H9 (cell line): ENCODE measurements at regions not wholly inside any gene's neighbourhood (a gene's known extent, or its start where the extent isn't known, plus 50 kb on each side); places are given as distances from the start of the nearest gene placed in this dataset.

ENCODE experiments used
- DNase-seq: peaks from one replicate; pipeline ENCODE4 v3.0.0-alpha.2; 2017
- H2AFZ ChIP-seq: one replicate; pipeline ENCODE4 v1.6.1; 2013; ENCODE audit warnings: mild to moderate bottlenecking, low read length, control low read depth, moderate library complexity
- H2AK5ac ChIP-seq: 2 replicates; pipeline ENCODE4 v1.6.1; 2013; ENCODE audit warnings: low read length, control low read depth, mixed read lengths; ENCODE audit not compliant: insufficient read length
- H2BK120ac ChIP-seq: one replicate; pipeline ENCODE4 v1.6.1; 2013; ENCODE audit warnings: low read depth, mild to moderate bottlenecking, low read length, control low read depth, inconsistent platforms; ENCODE audit not compliant: poor library complexity, severe bottlenecking
- H2BK12ac ChIP-seq: 2 replicates; pipeline ENCODE4 v1.6.1; 2013; ENCODE audit warnings: low read length, control low read depth, mixed read lengths, low read depth; ENCODE audit not compliant: insufficient read length
- H2BK15ac ChIP-seq: 2 replicates; pipeline ENCODE4 v1.6.1; 2013; ENCODE audit warnings: low read depth, low read length, control low read depth
- H2BK20ac ChIP-seq: one replicate; pipeline ENCODE4 v1.6.1; 2013; ENCODE audit warnings: low read depth, mild to moderate bottlenecking, low read length, control low read depth, inconsistent platforms; ENCODE audit not compliant: poor library complexity, severe bottlenecking
- H2BK5ac ChIP-seq: 2 replicates; pipeline ENCODE4 v1.6.1; 2013; ENCODE audit warnings: low read length, control low read depth, mixed read lengths; ENCODE audit not compliant: insufficient read length
- H3K14ac ChIP-seq: 2 replicates; pipeline ENCODE4 v1.6.1; 2013; ENCODE audit warnings: low read length, control low read depth; ENCODE audit not compliant: insufficient read depth
- H3K18ac ChIP-seq: 2 replicates; pipeline ENCODE4 v1.6.1; 2013; ENCODE audit warnings: low read depth, mild to moderate bottlenecking, mixed read lengths, low read length, control low read depth; ENCODE audit not compliant: insufficient read length
- H3K23ac ChIP-seq: 2 replicates; pipeline ENCODE4 v1.6.1; 2013; ENCODE audit warnings: low read length, control low read depth, mixed read lengths, low read depth; ENCODE audit not compliant: insufficient read length
- H3K23me2 ChIP-seq: 2 replicates; pipeline ENCODE4 v1.6.1; 2013; ENCODE audit warnings: low read depth, mild to moderate bottlenecking, mixed read lengths, low read length, control low read depth; ENCODE audit not compliant: insufficient read length, poor library complexity, severe bottlenecking
- H3K27ac ChIP-seq: 2 replicates; pipeline ENCODE4 v1.5.1; 2013; ENCODE audit warnings: low read length, control low read depth, mixed read lengths, low read depth; ENCODE audit not compliant: insufficient read length
- H3K27me3 ChIP-seq: 2 replicates; pipeline ENCODE4 v1.6.1; 2013; ENCODE audit warnings: low read length, control low read depth, inconsistent platforms; ENCODE audit not compliant: insufficient read depth
- H3K4ac ChIP-seq: 2 replicates; pipeline ENCODE4 v1.6.1; 2013; ENCODE audit warnings: low read depth, mild to moderate bottlenecking, control low read depth, inconsistent platforms, low read length, moderate library complexity
- H3K4me1 ChIP-seq: 2 replicates; pipeline ENCODE4 v1.6.1; 2013; ENCODE audit warnings: low read length, control low read depth, inconsistent platforms; ENCODE audit not compliant: insufficient read depth
- H3K4me2 ChIP-seq: 2 replicates; pipeline ENCODE4 v1.6.1; 2013; ENCODE audit warnings: low read length, control low read depth, mixed read lengths; ENCODE audit not compliant: insufficient read length, insufficient read depth
- H3K56ac ChIP-seq: 2 replicates; pipeline ENCODE4 v1.6.1; 2013; ENCODE audit warnings: low read depth, mild to moderate bottlenecking, mixed read lengths, low read length, control low read depth; ENCODE audit not compliant: insufficient read length
- H3K79me1 ChIP-seq: 2 replicates; pipeline ENCODE4 v1.6.1; 2013; ENCODE audit warnings: low read depth, mild to moderate bottlenecking, moderate library complexity, low read length, control low read depth, inconsistent platforms; ENCODE audit not compliant: insufficient read depth, poor library complexity, severe bottlenecking
- H3K79me2 ChIP-seq: 2 replicates; pipeline ENCODE4 v1.6.1; 2013; ENCODE audit warnings: low read length, control low read depth, inconsistent platforms; ENCODE audit not compliant: insufficient read depth
- H3K9ac ChIP-seq: 2 replicates; pipeline ENCODE4 v1.6.1; 2013; ENCODE audit warnings: low read length, control low read depth, mixed read lengths; ENCODE audit not compliant: insufficient read length; ENCODE audit errors: extremely low read depth
- H3K9me3 ChIP-seq: one replicate; pipeline ENCODE4 v1.6.1; 2013; ENCODE audit warnings: low read depth, low read length, inconsistent platforms; ENCODE audit not compliant: control insufficient read depth
- H3T11ph ChIP-seq: one replicate; pipeline ENCODE4 v1.6.1; 2013; ENCODE audit warnings: mild to moderate bottlenecking, low read length, control low read depth, inconsistent platforms
- H4K20me1 ChIP-seq: one replicate; pipeline ENCODE4 v1.6.1; 2013; ENCODE audit not compliant: control insufficient read depth, insufficient read length, insufficient read depth
- H4K5ac ChIP-seq: 2 replicates; pipeline ENCODE4 v1.6.1; 2013; ENCODE audit warnings: low read depth, mild to moderate bottlenecking, mixed read lengths, low read length, control low read depth; ENCODE audit not compliant: insufficient read length
- H4K8ac ChIP-seq: replicated peaks from 2 replicates; pipeline ENCODE4 v1.6.1; 2013; ENCODE audit warnings: low read length, control low read depth, mixed read lengths, low read depth; ENCODE audit not compliant: insufficient read length
- H4K91ac ChIP-seq: 2 replicates; pipeline ENCODE4 v1.6.1; 2013; ENCODE audit warnings: low read depth, mild to moderate bottlenecking, moderate library complexity, mixed read lengths, low read length, control low read depth; ENCODE audit not compliant: insufficient read length
- H3K27ac Mint-ChIP-seq, 3 experiments: 2 replicates in 2 of 3; 3 replicates in 1 of 3; pipeline ENCODE4 v1.8.0; 2020 to 2021; ENCODE audit warnings: mixed read lengths in 3 of 3, mild to moderate bottlenecking in 1 of 3, moderate library complexity in 1 of 3
- H3K27me3 Mint-ChIP-seq: 2 replicates; pipeline ENCODE4 v1.8.0; 2021; ENCODE audit warnings: low read depth, mild to moderate bottlenecking, moderate library complexity, mixed read lengths
- H3K36me3 Mint-ChIP-seq, 3 experiments: 2 replicates in 2 of 3; 3 replicates in 1 of 3; pipeline ENCODE4 v1.8.0; 2020 to 2021; ENCODE audit warnings: low read depth in 3 of 3, mixed read lengths in 3 of 3; ENCODE audit not compliant: insufficient read depth in 1 of 3
- H3K4me1 Mint-ChIP-seq, 2 experiments: 2 replicates each; pipeline ENCODE4 v1.8.0; 2020; ENCODE audit warnings: mixed read lengths in 2 of 2
- H3K4me3 Mint-ChIP-seq, 2 experiments: 2 replicates in 1 of 2; 3 replicates in 1 of 2; pipeline ENCODE4 v1.8.0; 2020 to 2021; ENCODE audit warnings: mild to moderate bottlenecking in 2 of 2, mixed read lengths in 2 of 2, moderate library complexity in 1 of 2
- H3K9me3 Mint-ChIP-seq, 2 experiments: 2 replicates in 1 of 2; 3 replicates in 1 of 2; pipeline ENCODE4 v1.8.0; 2020; ENCODE audit warnings: mild to moderate bottlenecking in 2 of 2, mixed read lengths in 2 of 2, moderate library complexity in 1 of 2
- WGBS: extraction: QIAGEN DNeasy Blood & Tissue Kit; methylation state at CpG from one replicate; pipeline ENCODE4 v1.1.7; 2013; ENCODE audit warnings: missing lambda C conversion rate, low lambda C conversion rate, mixed read lengths; ENCODE audit not compliant: insufficient read length; ENCODE audit errors: extremely low coverage; 5-methylcytosine and 5-hydroxymethylcytosine counted together
- TF ChIP-seq, protein P1 (sequence below): fragments of 200-600 bp; sonication (generic); conservative IDR thresholded peaks from 3 replicates; pipeline ENCODE4 v1.8.0; 2021; ENCODE audit warnings: antibody characterized with exemption, mild to moderate bottlenecking

DNA sequence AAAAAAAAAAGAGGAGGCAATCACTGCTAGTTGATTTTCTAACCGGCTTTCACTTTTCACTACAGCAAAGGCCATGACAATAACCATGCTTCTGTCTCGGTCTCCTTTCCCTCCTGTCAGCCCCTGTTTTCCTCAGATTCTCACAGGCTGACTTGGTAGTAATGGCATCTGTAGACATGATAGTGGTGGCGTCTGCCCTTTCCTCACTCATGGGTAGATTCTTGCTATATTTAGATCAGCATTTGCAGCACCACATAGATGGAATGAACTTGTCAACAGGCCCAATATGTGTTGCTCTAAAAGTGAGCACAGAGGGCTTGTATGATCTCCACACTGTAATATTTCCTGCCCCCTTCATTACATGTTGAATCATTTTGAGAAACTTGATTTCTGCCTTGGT, 120.3 kb upstream of the FTMT start:
- no peak overlapping the region for H4K91ac ChIP-seq
- no peak overlapping the region for H4K5ac ChIP-seq
- no CpG with 5 or more reads among the region's 3 CpGs for whole genome bisulfite sequencing
- H4K20me1 ChIP-seq, result no peaks in the 10 kb centered on the region
- no peak overlapping the region for H3T11ph ChIP-seq
- H3K79me2 ChIP-seq, result no peaks in the 10 kb centered on the region
- Mint-ChIP-seq H3K9me3 (peaks cover 0 to 1% of the 10 kb centered on the region in 2 experiments; a peak in 1 of 5 replicates), H3K4me1 (peaks cover 3 to 9% of the 10 kb centered on the region in 2 experiments; a peak in 2 of 4 replicates), H3K4me3 (no peak overlapping the region), H3K27ac (0 out of 7 replicates have a peak overlapping the region, but pooled peaks of 1 of the 3 experiments have one; percentile 29), H3K27me3 (no peaks in the 10 kb centered on the region), H3K36me3 (no peaks in the 10 kb centered on the region)
- H3K14ac ChIP-seq, result no peak overlapping the region; the same call in 1 of the 2 replicates
- no peaks in the 10 kb centered on the region; the same call in 1 of the 2 replicates for H3K4me1 ChIP-seq
- no peak overlapping the region for H3K18ac ChIP-seq
- no peak overlapping the region for H2AFZ ChIP-seq
- no peaks in the 10 kb centered on the region for H3K79me1 ChIP-seq
- no peak overlapping the region for H3K9ac ChIP-seq
- no peak for DNase-seq
- no peak overlapping the region for H3K4me2 ChIP-seq
- no peak overlapping the region for H2BK120ac ChIP-seq
- no peak overlapping the region for H3K56ac ChIP-seq
- H2BK15ac ChIP-seq, result no peak overlapping the region
- H2BK20ac ChIP-seq, result no peak overlapping the region
- TF ChIP-seq, protein P1, sequence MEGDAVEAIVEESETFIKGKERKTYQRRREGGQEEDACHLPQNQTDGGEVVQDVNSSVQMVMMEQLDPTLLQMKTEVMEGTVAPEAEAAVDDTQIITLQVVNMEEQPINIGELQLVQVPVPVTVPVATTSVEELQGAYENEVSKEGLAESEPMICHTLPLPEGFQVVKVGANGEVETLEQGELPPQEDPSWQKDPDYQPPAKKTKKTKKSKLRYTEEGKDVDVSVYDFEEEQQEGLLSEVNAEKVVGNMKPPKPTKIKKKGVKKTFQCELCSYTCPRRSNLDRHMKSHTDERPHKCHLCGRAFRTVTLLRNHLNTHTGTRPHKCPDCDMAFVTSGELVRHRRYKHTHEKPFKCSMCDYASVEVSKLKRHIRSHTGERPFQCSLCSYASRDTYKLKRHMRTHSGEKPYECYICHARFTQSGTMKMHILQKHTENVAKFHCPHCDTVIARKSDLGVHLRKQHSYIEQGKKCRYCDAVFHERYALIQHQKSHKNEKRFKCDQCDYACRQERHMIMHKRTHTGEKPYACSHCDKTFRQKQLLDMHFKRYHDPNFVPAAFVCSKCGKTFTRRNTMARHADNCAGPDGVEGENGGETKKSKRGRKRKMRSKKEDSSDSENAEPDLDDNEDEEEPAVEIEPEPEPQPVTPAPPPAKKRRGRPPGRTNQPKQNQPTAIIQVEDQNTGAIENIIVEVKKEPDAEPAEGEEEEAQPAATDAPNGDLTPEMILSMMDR, result no peak
- H3K23me2 ChIP-seq, result no peaks in the 10 kb centered on the region
- H2BK5ac ChIP-seq, result no peak overlapping the region
- no peak overlapping the region for H3K27ac ChIP-seq
- no peak overlapping the region for H3K4ac ChIP-seq
- H2BK12ac ChIP-seq, result no peak overlapping the region
- H3K23ac ChIP-seq, result no peak overlapping the region
- no peak overlapping the region for H2AK5ac ChIP-seq
- H3K9me3 ChIP-seq, result no peaks in the 10 kb centered on the region
- no peaks in the 10 kb centered on the region for H3K27me3 ChIP-seq
- H4K8ac ChIP-seq, result no peak overlapping the region
